PC-9 (cell line): ENCODE measurements at regions not wholly inside any gene's neighbourhood (a gene's known extent, or its start where the extent isn't known, plus 50 kb on each side); places are given as distances from the start of the nearest gene placed in this dataset.

ENCODE experiments used
- BruUV-seq: library from RNA; stranded (reverse); fragments of 400-500 nt; replicated peaks from 2 replicates; lab custom pipeline; 2021; lab: Mats Ljungman, UMichigan
- CTCF ChIA-PET: fragments of 300-600 bp; sonication (Branson Sonifier 250); formaldehyde crosslinking; loops from one replicate; lab custom pipeline; 2022; ENCODE audit warnings: antibody characterized with exemption; lab: Charles Lee
- POLR2A ChIA-PET: fragments of 300-600 bp; sonication (Branson Sonifier 250); formaldehyde crosslinking; loops from one replicate; lab custom pipeline; 2022; ENCODE audit warnings: antibody characterized with exemption; ENCODE audit not compliant: unreplicated experiment; lab: Charles Lee
- DNase-seq, 2 experiments: peaks; one replicate each; pipeline versions ENCODE4 v3.0.0 to v3.0.0-alpha.2; 2015 to 2022; ENCODE audit warnings: mixed read lengths in 1 of 2
- H2AFZ ChIP-seq: fragments of 200-600 bp; sonication (generic); 2 replicates; pipeline ENCODE4 v1.8.1; 2017; ENCODE audit warnings: antibody characterized with exemption
- H3F3A ChIP-seq: fragments of 200-600 bp; sonication (generic); 2 replicates; pipeline ENCODE4 v1.8.1; 2017; ENCODE audit warnings: antibody characterized with exemption, mild to moderate bottlenecking, low read depth; ENCODE audit not compliant: insufficient read depth
- H3K27ac ChIP-seq: fragments of 200-600 bp; sonication (generic); 2 replicates; pipeline ENCODE4 v1.6.1; 2016; ENCODE audit warnings: mixed run types
- H3K27me3 ChIP-seq: fragments of 200-600 bp; sonication (generic); 2 replicates; pipeline ENCODE4 v1.6.1; 2016; ENCODE audit warnings: low read depth, mixed run types; ENCODE audit not compliant: insufficient read depth
- H3K36me3 ChIP-seq: fragments of 200-600 bp; sonication (generic); 2 replicates; pipeline ENCODE4 v1.6.1; 2016; ENCODE audit warnings: low read depth, mixed run types
- H3K4me1 ChIP-seq: fragments of 200-600 bp; sonication (generic); replicated peaks from 2 replicates; pipeline ENCODE4 v1.6.1; 2016; ENCODE audit warnings: mixed run types; ENCODE audit not compliant: insufficient read depth
- H3K4me2 ChIP-seq: fragments of 200-600 bp; sonication (generic); 2 replicates; pipeline ENCODE4 v1.6.1; 2017; ENCODE audit warnings: mixed run types
- H3K4me3 ChIP-seq: fragments of 200-600 bp; sonication (generic); 2 replicates; pipeline ENCODE4 v1.6.1; 2016; ENCODE audit warnings: mixed run types
- H3K79me2 ChIP-seq: fragments of 200-600 bp; sonication (generic); 2 replicates; pipeline ENCODE4 v1.6.1; 2017; ENCODE audit warnings: low read depth, mixed run types
- H3K9me2 ChIP-seq: fragments of 200-600 bp; sonication (generic); 2 replicates; pipeline ENCODE4 v1.8.1; 2017; ENCODE audit warnings: mild to moderate bottlenecking; ENCODE audit not compliant: insufficient read depth
- H3K9me3 ChIP-seq: fragments of 200-600 bp; sonication (generic); 2 replicates; pipeline ENCODE4 v1.8.1; 2016; ENCODE audit warnings: low read depth; ENCODE audit not compliant: insufficient read depth
- H4K20me1 ChIP-seq: fragments of 200-600 bp; sonication (generic); 2 replicates; pipeline ENCODE4 v1.8.1; 2017; ENCODE audit not compliant: insufficient read depth
- EZH2 ChIP-seq: fragments of 200-600 bp; sonication (generic); IDR thresholded peaks from 2 replicates; pipeline ENCODE4 v1.8.0; 2017; ENCODE audit warnings: antibody characterized with exemption, low read depth
- intact Hi-C: fragments of 100-400 bp; cut with micrococcal nuclease; formaldehyde crosslinking; loops from one replicate; pipeline ENCODE4 v1.10.0; 2022; ENCODE audit not compliant: unreplicated experiment
- TF ChIP-seq, protein P1 (sequence below): fragments of 200-600 bp; sonication (generic); conservative IDR thresholded peaks from 2 replicates; pipeline ENCODE4 v1.6.1; 2017; ENCODE audit warnings: mixed run types, antibody characterized with exemption, mild to moderate bottlenecking, moderate library complexity

DNA sequence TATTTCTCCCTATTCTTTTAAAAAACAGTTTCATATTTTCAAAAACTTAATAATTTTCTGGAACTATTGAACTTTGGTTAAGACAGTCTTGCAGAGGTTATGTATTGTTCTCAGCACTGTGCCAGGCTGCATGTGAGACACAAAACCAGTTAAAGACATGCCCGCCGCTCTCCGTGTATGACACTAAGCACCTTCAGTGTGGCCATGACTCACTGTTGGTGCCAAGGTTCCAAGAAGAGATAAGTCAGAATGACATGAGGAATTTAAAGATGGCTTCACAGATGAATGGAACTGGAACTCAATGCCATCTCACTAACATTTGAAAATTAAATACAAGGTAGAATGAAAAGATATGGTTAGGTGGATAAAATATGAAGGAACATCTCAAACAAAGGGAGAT, 525.5 kb upstream of the ZFP42 start:
- H3F3A ChIP-seq, result no peaks in the 10 kb centered on the region
- BruUV-seq, result no TSS peak
- H3K27me3 ChIP-seq, result no peaks in the 10 kb centered on the region
- DNase-seq, result no peak
- H3K4me2 ChIP-seq, result no peak overlapping the region
- no peaks in the 10 kb centered on the region for H3K9me2 ChIP-seq
- CTCF ChIA-PET, result no interaction called here
- no peaks in the 10 kb centered on the region for H3K9me3 ChIP-seq
- intact Hi-C loops, result no loop called here
- no peaks in the 10 kb centered on the region for H3K36me3 ChIP-seq
- H3K79me2 ChIP-seq, result no peaks in the 10 kb centered on the region
- H3K4me1 ChIP-seq, result no peaks in the 10 kb centered on the region
- H3K4me3 ChIP-seq, result no peak overlapping the region
- no peaks in the 10 kb centered on the region for H4K20me1 ChIP-seq
- no peak for TF ChIP-seq EZH2
- TF ChIP-seq, protein P1, sequence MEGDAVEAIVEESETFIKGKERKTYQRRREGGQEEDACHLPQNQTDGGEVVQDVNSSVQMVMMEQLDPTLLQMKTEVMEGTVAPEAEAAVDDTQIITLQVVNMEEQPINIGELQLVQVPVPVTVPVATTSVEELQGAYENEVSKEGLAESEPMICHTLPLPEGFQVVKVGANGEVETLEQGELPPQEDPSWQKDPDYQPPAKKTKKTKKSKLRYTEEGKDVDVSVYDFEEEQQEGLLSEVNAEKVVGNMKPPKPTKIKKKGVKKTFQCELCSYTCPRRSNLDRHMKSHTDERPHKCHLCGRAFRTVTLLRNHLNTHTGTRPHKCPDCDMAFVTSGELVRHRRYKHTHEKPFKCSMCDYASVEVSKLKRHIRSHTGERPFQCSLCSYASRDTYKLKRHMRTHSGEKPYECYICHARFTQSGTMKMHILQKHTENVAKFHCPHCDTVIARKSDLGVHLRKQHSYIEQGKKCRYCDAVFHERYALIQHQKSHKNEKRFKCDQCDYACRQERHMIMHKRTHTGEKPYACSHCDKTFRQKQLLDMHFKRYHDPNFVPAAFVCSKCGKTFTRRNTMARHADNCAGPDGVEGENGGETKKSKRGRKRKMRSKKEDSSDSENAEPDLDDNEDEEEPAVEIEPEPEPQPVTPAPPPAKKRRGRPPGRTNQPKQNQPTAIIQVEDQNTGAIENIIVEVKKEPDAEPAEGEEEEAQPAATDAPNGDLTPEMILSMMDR, result no peak
- no peak overlapping the region for H3K27ac ChIP-seq
- no peak overlapping the region for H2AFZ ChIP-seq
- POLR2A ChIA-PET, result no interaction called here

GRCh38 chr4:187474238-187474637, 521.3 kb upstream of the ZFP42 start:
- H3K4me3 ChIP-seq, result no peak overlapping the region
- BruUV-seq, result no TSS peak
- no peaks in the 10 kb centered on the region for H3K79me2 ChIP-seq
- DNase-seq, result no peak
- TF ChIP-seq, protein P1, result no peak
- no peak for TF ChIP-seq EZH2
- H3K9me2 ChIP-seq, result no peaks in the 10 kb centered on the region
- H3K27ac ChIP-seq, result no peak overlapping the region
- intact Hi-C loops, result no loop called here
- H3F3A ChIP-seq, result no peaks in the 10 kb centered on the region
- no peaks in the 10 kb centered on the region for H3K36me3 ChIP-seq
- CTCF ChIA-PET, result no interaction called here
- no peak overlapping the region for H3K4me2 ChIP-seq
- no peak overlapping the region for H2AFZ ChIP-seq
- H3K4me1 ChIP-seq, result no peaks in the 10 kb centered on the region
- H4K20me1 ChIP-seq, result no peaks in the 10 kb centered on the region
- POLR2A ChIA-PET, result no interaction called here
- H3K9me3 ChIP-seq, result no peaks in the 10 kb centered on the region
- H3K27me3 ChIP-seq, result no peaks in the 10 kb centered on the region

DNA sequence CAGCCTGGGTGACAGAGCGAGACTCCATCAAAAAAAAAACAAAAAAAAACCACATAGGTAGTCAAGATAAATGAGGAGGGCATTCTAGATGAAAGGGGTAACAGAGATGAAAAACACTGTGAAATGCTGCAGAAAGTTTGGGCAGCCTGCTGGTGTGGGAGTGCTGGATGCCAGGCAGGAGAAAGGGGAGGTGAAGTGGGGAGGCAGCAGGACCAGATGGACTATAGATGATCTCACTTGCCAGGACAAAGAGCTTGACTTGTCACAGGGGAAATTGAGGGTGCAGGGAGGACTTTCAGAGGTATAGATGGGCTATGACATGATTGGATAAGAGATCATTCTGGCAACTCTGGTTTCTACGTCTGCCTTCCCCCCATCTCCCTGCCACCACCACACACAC, 519.7 kb upstream of the ZFP42 start:
- intact Hi-C loops, result no loop called here
- no peaks in the 10 kb centered on the region for H4K20me1 ChIP-seq
- no peaks in the 10 kb centered on the region for H3K9me2 ChIP-seq
- no peaks in the 10 kb centered on the region for H3K9me3 ChIP-seq
- H3F3A ChIP-seq, result no peaks in the 10 kb centered on the region
- no peak overlapping the region for H3K27ac ChIP-seq
- no peak for DNase-seq
- no peak for TF ChIP-seq EZH2
- TF ChIP-seq, protein P1, result no peak
- H2AFZ ChIP-seq, result no peak overlapping the region
- no TSS peak for BruUV-seq
- no peaks in the 10 kb centered on the region for H3K36me3 ChIP-seq
- H3K79me2 ChIP-seq, result no peaks in the 10 kb centered on the region
- no peaks in the 10 kb centered on the region for H3K27me3 ChIP-seq
- ChIA-PET CTCF (interaction anchor here (0.6 kb wide), 1 partner anchor 57 kb away, joined by 3 read pairs; no protein-coding TSS in a partner anchor), POLR2A (no interaction called here)
- no peaks in the 10 kb centered on the region for H3K4me1 ChIP-seq
- no peak overlapping the region for H3K4me2 ChIP-seq
- H3K4me3 ChIP-seq, result no peak overlapping the region
